ENCODE measurements at regions not wholly inside any gene's neighbourhood (a gene's known extent, or its start where the extent isn't known, plus 50 kb on each side); places are given as distances from the start of the nearest gene placed in this dataset.

DNA sequence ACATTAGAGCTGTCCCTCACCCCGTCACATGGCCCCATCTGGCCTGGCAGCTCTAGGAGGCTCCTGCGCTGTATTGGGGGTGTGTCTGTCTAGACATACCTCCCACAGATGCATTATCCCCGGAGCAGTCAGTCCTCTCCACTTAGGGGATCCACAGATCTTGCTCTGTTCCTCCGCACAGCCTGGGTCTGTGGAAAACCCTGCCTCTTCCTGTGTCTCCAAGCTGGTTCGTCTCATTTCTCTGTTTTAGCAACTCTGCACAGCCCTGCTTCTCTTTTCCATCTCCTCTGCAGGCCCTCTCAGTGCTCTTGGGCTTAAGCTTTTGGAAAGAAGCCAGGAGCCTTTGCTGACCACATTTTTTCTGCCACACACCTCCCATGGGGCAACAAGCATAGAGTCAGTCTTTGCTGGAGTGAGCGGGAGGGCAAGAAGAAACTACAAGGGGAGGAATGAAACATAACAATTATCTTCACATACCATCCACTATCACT, 241.5 kb downstream of the FOXD2 start:
- TF ChIP-seq, protein P1, sequence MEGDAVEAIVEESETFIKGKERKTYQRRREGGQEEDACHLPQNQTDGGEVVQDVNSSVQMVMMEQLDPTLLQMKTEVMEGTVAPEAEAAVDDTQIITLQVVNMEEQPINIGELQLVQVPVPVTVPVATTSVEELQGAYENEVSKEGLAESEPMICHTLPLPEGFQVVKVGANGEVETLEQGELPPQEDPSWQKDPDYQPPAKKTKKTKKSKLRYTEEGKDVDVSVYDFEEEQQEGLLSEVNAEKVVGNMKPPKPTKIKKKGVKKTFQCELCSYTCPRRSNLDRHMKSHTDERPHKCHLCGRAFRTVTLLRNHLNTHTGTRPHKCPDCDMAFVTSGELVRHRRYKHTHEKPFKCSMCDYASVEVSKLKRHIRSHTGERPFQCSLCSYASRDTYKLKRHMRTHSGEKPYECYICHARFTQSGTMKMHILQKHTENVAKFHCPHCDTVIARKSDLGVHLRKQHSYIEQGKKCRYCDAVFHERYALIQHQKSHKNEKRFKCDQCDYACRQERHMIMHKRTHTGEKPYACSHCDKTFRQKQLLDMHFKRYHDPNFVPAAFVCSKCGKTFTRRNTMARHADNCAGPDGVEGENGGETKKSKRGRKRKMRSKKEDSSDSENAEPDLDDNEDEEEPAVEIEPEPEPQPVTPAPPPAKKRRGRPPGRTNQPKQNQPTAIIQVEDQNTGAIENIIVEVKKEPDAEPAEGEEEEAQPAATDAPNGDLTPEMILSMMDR (IDR thresholded peaks at IDR 0.05; ENCODE audit: low read depth, low read length), result no peak
- DNase-seq (ENCODE audit: extremely low read depth, low read depth), result no peak

DNA sequence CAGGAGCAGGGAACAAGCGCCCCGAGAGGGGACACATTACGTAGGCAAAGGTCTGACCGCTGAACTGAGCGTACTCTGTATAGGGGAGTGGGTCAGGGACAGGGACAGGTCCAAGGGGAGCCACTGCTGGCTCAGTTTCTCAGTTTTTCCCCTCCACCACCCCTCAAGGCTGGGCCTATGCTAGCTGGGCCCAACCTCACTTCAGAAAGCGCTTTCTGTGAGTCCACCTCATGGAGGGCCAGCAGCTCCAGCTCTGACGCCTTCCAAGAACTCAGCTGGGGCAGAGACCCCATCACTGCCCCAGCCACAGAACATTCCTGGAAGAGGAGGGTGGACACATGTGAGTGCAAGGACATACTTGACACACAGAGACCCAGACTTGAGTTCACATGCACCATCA, 242.0 kb downstream of the FOXD2 start:
- TF ChIP-seq, protein P1 (IDR thresholded peaks at IDR 0.05; ENCODE audit: low read depth, low read length), result no peak

GRCh38 chr1:47680815-47681475, 243.1 kb downstream of the FOXD2 start:
- no peak for DNase-seq (ENCODE audit: extremely low read depth, low read depth)
- TF ChIP-seq, protein P1 (IDR thresholded peaks at IDR 0.05; ENCODE audit: low read depth, low read length), result no peak

More for the DNA sequence above, 242.0 kb downstream of the FOXD2 start:
- no peak for DNase-seq (ENCODE audit: extremely low read depth, low read depth)

DNA sequence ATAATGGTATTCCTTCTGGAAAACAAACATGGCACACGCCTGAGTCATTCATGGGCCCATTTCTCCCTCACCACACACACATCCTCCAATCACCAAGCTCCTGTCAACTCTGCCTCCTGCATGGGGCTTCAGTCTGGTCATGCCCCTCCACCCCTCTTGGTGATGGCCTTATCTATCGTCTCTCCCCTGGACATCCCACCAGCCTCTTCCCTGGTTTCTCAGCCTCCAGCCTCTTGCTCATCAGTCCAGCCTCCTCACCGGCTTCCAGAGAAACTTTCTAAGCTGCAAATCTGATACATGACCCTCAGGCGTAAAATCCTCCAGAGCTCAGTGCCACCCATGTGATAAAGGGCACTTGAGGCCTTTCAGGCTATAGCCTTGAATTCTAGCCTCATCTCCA, 243.9 kb downstream of the FOXD2 start:
- no peak for DNase-seq (ENCODE audit: extremely low read depth, low read depth)

DNA sequence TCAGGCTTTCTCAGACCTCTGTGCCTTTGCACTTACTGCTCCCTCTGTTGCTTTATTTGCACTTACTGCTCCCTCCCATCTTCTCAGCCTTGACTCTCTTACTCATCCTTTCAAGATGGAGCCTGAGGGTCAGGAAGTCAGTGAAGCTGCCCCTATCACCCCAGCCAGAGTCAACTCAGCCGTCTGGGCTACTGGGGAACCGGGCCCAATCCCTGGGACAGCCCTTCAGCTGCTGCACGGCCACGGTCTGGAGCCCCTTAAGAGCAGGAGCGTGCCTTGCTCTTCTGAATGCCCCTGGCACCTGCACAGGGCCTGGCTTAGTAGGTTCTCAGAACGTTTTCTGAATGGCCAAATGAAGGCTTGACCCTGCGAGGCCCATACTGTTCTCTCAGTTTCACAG, 244.4 kb downstream of the FOXD2 start:
- TF ChIP-seq, protein P1 (IDR thresholded peaks at IDR 0.05; ENCODE audit: low read depth, low read length), result no peak
- no peak for DNase-seq (ENCODE audit: extremely low read depth, low read depth)

More for the DNA sequence above, 243.9 kb downstream of the FOXD2 start:
- TF ChIP-seq, protein P1 (IDR thresholded peaks at IDR 0.05; ENCODE audit: low read depth, low read length), result no peak

DNA sequence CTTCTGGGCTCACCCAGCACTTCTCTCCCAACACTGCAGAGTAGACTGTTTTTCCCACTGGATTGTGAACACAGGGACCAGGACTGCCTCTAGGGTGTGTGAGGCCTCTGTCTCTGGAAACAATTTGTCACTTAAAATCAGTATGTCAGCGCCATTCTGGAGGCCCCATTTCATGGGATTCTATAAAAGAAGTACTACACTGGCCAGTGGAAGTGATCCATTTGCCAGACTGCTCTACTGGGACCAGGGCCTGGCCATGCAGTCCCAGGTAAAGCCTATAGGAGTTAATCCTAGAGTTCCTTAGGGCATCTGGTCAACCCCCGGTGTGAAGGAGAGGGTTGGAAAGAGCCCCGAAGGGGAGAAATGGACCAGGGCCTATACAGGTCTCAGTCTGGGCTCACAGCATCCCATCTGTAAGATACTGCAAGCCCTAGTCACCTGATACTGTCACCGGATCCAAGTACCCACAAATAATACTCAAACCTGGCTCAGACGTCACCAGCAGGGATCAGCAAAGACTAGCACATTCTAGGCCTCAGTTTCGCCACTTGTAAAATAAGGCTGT, 245.0 kb downstream of the FOXD2 start:
- no peak for DNase-seq (ENCODE audit: extremely low read depth, low read depth)
- TF ChIP-seq, protein P1 (IDR thresholded peaks at IDR 0.05; ENCODE audit: low read depth, low read length), result no peak

GRCh38 chr1:47683401-47683800, 245.6 kb downstream of the FOXD2 start:
- TF ChIP-seq, protein P1 (IDR thresholded peaks at IDR 0.05; ENCODE audit: low read depth, low read length), result no peak
- no peak for DNase-seq (ENCODE audit: extremely low read depth, low read depth)

All from AG09319 (cell line).